ENCODE measurements at regions not wholly inside any gene's neighbourhood (a gene's known extent, or its start where the extent isn't known, plus 50 kb on each side); places are given as distances from the start of the nearest gene placed in this dataset.

DNA sequence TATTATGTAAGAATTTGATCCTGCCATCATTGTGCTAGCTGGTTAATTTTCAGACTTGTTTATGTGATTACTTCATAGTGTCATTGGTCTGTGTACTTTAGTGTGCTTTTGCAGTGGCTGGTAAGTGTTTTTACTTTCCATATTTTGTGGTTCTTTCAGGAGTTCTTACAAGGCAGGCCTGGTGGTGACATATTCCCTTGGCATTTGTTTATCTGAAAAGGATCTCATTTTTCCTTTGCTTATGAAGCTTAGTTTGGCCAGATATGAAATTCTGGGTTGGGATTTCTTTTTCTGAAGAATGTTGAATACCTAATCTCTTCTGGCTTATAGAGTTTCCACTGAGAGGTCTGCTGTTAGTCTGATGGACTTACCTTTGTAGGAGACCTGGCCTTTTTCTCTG lies 72.8 kb upstream of the MC4R start:
- DNase-seq (ENCODE audit: low spot score) = no peak

DNA sequence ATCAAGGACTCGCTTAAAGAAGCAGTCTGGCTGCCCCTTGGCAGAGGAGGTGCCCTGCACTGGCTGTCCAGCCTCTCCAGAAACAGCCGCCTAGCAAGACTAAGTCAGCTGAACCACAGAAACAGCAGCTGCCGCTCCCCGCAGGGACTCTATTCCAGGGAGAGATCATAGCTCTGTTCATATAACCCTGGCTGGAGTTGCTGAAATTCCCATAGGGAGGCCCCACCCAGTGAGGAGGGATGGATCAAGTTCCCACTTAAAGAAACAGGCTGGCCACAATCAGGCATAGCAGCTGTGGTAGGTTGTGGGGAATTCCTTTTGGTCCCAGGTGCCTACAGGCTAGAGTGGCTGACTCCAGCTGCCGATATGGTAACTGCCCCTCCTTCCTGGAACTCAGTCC lies 74.2 kb upstream of the MC4R start:
- DNase-seq (ENCODE audit: low spot score) = peak; percentile 1

DNA sequence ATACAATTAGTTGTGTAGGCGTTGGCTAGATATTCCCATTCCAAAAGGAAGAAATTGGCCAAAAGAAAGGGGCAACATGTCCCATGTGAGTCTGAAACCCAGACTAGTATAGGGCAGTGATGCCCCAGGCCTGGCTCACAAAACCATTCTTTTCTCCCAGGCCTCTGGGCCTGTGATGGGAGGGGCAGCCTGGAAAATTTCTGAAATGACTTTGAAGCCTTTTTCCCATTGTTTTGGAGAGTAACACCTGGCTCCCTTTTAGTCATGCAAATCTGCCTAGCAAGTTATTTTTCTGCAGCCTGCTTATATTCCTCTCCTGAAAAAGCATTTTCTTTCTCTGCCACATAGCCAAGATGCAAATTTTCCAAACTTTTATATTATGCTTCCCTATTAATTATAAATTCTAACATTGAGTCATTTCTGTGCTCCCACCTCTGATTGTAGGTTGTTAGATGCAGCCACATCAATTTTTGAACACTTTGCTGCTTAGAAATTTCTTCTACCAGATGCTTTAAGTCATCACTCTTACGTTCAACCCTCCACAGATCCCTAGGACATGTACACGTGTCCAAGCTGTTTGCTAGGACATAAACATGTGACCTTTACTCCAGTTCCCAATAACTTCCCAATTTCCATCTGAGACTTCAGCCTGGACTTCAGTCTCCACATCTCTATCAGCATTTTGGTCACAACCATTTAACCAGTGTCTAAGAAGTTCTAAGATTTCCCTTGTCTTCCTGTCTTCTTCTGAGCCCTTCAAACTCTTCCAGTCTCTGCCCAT lies 76.1 kb upstream of the MC4R start:
- DNase-seq (ENCODE audit: low spot score) = no peak

DNA sequence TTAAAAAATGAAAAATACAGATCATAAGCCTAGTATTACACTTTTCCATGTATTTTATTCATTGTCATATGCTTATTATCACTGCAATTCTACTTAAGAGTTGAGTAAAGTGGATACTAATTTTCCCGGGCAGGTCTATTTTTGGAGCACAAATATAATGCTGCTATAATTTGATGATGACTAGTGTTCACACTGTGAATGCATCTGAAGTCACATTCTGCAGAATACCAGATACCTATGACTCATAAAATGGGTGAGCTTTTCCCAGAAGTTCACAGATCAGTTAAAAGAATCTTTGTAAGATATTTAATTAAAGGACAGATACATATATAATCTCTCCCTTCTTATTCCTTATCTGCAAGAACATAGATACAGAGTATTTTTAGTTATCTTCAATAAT lies 79.8 kb upstream of the MC4R start:
- DNase-seq (ENCODE audit: low spot score) = no peak

DNA sequence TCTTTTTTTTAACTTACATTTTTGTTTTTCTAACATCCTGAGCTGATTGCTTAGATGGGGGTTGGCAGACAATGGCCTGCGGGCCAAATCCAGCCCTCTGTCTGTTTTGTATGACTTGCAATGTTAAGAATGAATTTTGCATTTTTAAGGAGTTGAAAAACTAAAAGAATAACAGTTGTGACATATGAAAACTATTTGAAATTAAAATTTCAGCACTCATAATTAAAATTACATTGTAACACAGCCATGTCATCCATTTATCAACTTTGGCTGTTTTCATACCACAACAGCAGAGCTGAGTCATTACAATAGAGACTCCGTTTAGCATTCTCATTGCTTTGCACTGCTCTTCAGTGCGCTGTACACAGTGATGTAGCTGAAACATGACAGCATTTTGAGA lies 94.1 kb upstream of the MC4R start:
- no peak for DNase-seq (ENCODE audit: low spot score)

DNA sequence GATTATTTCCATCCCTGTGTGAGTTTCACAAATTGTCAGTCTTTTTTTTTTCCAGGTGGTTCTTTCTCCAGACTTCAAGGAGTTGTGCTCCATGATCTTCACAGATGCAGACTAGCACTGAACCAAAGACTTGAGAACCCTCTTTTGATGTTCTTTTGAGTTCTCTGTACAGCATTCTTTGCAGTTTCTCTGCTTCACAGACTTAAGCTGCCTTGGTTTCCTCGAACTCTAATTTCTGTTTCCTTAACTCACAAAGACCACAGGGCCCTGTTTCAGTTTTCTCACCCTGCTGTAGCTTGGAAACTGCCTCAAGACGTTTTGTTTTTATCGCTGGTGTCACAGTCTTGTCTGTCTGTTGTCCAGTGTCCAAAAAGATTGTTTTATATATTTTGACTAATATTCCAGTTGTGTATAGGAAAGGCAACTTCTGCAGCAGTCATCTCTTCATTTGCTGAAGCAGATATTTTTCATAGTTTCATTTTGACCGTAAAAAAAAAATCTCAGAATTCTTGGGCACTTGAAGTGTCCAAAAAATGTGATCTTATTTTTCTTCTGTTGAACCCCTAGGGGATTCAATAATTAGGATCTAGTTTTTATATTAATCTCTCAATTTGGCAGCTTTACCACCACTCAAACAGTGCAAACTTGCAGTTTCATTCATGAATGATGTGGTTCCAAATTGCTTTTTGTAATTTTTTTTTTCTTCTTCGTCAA lies 97.0 kb upstream of the MC4R start:
- DNase-seq (ENCODE audit: low spot score) = no peak

DNA sequence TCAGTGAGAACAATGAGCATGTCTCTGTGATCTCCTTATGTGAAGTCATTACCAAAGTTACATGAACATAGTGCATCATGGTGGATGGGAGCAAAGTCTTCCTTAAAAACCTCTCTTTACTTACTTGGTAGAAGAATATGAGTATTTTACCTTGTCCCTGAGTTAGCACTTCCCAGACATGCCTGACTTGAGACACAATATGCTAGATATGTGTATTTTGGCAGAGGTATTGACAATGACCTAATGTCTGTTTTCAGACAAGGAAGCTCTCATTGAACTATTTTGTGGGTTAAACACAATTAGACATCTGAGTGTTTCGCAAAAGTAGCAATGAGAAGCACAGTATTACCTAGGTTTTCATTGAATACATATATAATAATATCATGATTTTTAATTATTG lies 99.1 kb upstream of the MC4R start:
- no peak for DNase-seq (ENCODE audit: low spot score)

DNA sequence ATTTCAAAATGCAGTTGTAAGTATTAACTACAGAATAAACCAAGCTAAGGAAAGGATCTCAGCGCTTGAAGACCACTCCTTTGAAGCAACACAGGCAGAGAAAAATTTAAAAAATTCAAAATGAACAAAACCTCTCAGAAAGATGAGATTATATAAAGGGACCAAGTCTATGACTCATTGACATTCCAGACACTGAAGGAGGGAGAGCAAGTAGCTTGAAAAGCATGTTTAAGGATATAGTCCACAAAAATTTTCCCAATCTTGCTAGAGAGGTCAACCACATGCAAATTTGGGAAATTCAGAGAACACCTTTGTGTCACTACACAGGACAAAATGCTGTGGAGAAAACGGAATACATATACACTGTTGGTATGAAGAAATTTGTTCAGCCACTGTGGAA lies 112.6 kb upstream of the MC4R start:
- DNase-seq (ENCODE audit: low spot score) = no peak

DNA sequence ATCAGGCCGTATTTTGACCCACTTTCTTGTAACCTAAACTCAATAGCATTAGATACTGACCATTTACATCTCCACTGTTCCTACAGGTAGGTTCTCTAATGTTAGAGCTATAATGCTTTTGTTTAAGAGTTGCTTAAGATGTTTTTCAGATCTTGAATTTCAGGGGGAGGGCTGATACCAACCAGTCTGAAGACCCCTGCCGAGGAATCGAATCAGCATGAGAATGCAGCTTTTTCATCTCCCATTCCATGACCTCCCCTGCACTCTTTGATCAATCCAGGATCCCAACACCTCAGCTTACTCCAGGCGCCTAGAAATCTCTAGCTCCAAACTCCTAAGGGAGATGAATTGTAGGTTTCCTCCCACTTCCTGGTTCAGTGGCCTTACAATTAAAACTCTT lies 120.5 kb upstream of the MC4R start:
- no peak for DNase-seq (ENCODE audit: low spot score)

DNA sequence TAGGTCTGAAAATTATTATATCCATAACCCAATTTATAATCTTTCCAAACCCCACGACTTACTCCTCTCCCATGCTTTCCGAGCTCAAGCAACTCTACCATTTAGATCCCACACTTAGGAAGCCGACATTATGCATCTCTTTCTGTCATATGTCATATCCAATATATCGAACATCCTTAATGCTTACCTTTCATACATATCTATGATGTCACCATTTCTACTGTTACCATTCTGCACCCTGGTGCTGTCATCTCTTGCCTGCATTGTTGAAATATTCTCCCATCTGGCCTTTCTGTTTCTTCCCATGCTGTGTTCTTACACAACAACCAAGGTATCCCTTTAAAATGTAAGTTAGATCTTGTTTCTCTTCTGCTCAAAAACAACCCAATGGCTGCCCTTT lies 127.1 kb upstream of the MC4R start:
- no peak for DNase-seq (ENCODE audit: low spot score)

DNA sequence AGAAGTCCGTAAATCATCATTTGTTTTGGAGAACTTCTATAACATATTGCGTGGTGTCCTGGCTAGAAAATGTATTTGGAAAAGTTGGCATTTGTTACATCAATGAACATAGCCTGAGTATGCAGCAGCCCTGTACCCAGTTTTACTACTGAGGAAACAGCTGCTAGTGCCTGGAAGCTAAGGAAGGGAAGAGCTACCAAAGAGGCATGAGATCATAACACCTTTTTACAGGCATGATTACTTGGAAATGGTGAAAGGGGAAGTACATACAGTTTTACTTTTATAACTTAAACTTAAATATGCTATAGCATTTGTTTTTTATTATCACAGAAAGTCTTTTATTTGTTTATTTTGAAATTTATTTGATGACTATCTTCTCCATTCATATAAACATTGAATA lies 128.4 kb upstream of the MC4R start:
- DNase-seq (ENCODE audit: low spot score) = no peak

DNA sequence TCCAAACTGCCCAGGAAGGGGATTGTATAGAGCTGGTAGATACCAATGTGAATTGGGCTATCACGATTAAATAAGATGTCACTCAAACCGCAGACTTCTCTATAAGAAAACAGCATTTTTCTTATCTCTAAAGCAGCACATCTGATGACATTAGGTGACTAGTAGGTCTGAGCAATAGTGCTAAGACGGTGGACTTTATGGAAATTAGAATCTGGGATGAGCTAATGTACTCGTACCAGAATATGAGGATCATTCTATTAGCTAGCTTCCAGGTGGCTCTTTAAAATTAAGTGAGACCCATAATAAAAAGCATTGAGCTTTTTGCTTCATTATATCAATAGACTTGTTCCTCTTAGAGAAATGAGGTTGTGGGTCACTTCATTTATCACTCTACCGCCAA lies 130.0 kb upstream of the MC4R start:
- no peak for DNase-seq (ENCODE audit: low spot score)

DNA sequence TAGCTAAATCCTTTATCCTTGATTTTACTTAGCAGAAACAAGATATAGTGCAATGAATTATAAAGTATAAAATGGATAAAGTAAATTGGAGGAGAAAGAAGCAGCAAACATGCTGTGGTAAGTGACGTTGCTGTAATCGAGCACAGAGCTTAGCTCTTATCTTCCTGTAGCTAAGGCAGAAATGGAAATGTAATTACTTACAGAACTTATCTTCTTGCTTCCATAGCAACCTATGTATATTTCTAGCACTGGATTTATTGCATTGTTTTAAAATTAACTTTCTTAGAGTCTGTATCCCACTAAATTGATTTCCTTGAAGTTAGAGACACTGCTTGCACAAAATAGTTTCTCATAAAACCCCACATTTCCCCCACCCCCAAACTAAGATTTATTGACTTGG lies 130.6 kb upstream of the MC4R start:
- DNase-seq (ENCODE audit: low spot score) = no peak

DNA sequence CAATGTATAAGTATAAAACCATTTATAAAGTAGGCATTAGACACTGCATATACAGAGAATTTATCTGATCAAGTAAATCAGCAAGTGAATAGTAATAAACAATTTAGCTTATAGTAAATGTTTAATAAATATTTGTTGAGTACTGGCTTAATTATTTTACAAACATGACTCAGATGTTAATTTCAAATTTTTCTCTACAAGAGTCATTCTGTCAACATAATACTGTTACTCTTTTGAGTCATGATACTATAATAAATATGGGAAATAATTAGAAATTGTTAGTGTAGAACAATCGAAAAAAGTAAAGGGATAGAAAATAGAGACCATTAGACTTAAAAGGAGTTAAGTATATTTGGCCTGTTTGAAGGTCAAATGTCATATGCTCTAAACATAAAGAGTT lies 133.6 kb upstream of the MC4R start:
- DNase-seq (ENCODE audit: low spot score) = no peak

DNA sequence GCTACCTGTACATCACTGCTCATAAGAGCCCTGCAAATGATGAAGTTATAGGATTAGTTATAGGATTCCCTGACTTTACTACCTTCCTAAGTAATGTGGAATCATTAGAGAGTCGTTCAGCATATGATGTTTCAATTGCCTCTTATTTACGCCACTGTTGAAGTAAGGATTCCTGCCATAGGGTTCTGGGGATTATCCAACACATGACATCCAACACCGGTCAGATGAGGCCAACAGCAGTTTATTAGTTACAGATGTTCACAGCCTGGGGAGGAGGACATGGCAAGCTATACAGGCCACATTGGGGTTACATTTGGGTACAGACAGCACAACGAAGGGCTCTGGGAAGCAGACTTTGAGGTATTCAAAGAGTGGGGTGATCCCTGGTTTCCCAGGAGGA lies 134.1 kb upstream of the MC4R start:
- no peak for DNase-seq (ENCODE audit: low spot score)

DNA sequence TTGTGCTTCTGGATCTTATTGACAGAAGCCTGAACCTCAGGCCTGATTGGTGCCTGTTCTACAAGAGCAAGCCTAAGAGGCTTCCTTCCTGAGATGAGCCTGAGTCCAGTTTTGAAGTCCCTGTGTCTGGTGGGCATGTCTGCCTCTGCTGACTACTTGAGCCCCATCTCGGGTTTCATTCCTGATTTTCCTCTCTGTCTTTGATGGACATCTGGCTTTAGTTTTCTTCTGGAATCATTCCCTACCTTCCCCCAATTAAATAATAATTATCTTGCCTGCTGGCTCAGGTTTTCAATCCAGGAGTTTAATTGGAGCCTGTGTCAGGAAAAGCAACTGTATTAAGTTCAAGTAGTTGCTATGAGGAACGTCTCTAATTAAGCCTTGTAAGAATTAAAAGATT lies 135.5 kb upstream of the MC4R start:
- DNase-seq (ENCODE audit: low spot score) = no peak

DNA sequence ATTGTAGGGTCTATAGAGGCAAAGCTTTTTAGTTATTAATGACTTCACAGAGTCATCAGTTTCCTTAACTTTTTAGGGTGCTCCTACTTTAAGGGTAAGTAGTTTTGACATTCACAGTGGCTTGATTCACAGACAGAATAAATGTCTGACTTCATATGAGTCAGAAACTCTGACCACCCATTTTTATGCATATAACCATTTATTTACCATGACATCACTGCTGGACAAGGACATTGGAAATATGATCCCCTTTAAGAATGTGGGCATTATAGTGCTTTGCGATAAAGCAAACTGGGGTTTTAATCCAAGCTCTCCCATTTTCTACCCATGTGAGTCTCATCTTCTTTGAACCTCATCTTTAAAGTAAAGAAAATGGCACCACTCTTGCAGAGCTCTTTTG lies 162.0 kb upstream of the MC4R start:
- no peak for DNase-seq (ENCODE audit: low spot score)

DNA sequence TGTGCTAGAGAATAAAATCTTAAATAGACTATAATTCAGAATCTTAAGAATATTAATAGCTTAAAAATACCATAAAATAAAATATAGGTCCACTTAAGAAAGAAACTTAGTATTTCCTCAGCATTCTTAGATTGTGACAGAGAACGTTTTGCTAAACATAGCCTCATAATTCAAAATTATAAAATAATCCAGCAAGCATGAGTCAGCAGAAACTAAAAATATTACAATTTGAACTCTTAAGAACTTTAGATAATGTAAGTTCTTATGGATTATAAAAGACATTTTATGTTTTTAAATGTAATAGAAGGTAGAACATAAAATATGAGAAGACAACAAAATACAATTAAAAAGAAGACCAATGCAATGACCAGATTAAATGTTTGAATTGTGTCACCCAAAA lies 164.5 kb upstream of the MC4R start:
- no peak for DNase-seq (ENCODE audit: low spot score)

DNA sequence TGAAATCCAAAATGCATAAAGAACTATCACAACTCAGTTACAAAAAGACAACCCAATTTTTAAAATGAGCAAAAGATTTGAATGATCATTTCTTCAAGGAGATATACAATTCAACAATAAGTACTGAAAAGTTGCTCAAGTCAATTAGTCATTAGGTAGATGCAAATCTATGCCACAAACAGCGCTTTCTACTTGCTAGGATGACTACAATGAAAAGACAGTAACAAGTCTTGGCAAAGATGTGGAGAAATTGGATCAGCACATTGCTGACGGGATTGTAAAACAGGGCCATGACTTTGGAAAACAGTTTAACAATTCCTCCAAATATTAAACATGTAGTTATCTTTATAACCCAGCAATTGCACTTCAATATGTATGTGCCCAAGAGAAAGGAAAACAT lies 166.3 kb upstream of the MC4R start:
- DNase-seq (ENCODE audit: low spot score) = no peak

DNA sequence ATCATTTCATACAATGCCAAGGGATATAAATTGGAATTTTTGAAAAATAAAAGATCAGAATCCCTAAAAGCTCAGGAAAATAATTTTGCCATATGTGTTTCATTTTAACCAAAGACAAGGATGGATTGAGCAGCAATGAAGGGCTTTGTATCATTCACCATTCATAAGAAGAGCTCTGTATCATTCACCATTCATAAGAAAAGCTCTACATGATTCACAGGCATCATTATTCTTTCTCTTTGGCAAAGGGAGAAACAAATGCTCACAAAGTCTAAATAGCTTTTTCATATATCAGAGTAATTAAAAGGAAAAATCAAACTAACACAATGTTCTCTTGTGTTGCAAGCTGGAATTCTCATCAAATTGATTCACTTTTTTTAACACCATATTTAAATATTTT lies 169.1 kb upstream of the MC4R start:
- no peak for DNase-seq (ENCODE audit: low spot score)

DNA sequence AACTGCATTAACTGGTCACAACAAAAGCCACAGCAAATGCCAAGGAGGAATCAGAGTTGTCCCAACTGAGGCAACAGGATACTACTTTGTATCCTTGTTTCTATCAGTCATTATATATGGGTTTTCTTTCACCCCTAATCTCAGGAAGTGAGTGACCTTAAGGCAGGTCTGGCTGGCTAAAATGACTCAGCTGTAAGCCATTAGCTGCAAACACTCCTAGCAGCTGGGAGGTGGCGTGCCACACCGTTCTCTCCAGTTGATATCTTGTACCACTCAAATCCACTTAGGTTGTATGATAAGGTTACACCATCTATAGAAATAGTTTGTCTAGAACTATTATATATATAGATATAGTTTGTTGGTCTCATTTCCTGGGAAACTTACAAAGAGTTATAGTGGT lies 171.1 kb upstream of the MC4R start:
- DNase-seq (ENCODE audit: low spot score) = no peak

DNA sequence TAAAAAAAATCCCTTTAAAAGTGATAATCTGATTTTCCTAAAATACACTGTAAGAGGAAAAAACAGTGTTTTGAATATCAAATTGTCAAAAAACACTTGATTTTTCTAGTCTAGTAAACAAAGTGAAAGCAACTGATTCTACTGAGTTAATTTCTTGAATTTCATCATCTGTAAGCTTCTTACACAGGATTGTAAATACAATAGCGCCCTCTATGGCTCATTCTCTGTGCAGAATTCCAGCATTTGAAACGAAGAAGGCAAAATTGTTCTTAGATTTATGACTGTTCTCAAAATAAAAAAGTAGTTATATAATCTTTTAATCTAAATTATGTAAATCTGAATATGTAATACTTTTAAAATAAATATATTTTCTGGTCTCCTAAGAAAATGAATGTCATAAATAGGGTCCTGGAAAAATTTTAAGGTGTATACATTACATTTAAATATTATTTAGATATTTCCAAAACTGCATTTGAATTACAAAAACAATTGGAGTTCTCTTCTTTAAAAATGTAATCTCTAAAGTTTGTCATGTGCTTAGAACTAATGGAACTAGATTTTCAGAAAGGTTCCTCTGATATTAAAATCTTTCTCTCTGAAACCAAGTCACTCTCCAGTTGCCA lies 176.9 kb upstream of the MC4R start:
- DNase-seq (ENCODE audit: low spot score) = peak; percentile 58

DNA sequence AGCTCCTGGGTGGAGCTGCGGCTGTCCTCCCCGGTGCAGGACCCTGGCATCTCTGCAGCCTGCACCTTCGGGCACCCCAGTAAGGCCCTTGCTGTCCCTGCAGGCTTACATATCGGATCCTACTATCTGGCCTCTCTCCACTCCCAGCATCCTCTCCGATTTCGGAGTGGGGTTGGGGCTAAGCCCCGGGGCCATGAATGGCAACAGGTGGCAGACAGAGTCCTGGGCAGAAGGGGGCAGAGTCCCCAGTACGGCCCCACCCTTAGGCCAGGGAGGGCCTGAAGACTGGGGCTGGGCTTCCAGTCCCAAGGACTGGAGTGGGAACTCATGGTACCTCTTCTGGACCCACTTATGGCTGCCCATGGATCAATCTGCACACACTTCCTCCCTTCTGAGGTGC lies 180.4 kb upstream of the MC4R start:
- DNase-seq (ENCODE audit: low spot score) = no peak

DNA sequence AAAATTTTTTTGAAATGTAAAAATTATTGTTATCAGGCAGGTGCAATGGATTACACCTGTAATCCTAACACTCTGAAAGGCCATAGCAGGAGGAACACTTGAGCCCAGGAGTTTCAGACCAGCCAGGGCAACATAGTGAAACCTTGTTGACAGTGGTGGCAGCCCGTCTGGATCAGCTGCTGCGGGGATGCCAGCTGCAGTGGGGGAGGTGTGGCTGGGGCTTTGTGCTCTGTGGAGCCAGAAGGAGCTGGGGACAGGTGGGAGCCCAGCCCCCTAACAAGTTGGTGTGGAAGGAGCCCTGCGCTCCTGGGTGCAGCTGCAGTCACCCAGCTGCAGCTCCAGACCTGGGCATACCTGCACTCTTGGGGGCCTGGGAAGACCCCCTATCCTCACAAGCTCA lies 182.4 kb upstream of the MC4R start:
- no peak for DNase-seq (ENCODE audit: low spot score)

All from SW480 (cell line).